ENCODE measurements at regions not wholly inside any gene's neighbourhood (a gene's known extent, or its start where the extent isn't known, plus 50 kb on each side); places are given as distances from the start of the nearest gene placed in this dataset.

DNA sequence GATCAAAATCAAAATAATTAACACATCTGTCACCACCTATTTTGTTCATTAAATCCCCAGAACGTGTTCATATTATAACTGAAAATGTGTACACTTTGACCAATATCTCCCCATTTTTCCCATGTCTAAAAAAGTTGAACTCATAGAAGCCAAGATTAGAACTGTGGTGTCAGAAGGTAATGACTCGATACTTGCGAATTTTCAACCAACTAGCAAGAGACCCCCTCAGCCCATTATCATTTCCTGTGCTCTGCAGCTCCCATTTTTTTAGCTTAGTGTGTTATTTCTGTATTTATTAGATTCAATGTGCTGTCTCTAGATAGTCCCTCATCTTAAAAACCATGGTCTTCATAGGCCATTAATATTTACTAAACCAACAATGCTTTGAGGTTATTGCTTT is 248.7 kb upstream of the PIK3C3 start:
- H3K9me3 ChIP-seq (replicated peaks; ENCODE audit: control insufficient read depth, insufficient read depth, low read length) = no peaks in the 10 kb centered on the region
- H3K4me2 ChIP-seq (ENCODE audit: control insufficient read depth, insufficient read depth) = no peak overlapping the region
- intact Hi-C loops (cut with micrococcal nuclease; ENCODE audit: unreplicated experiment) (no loop called here), in situ Hi-C loops (cut with MboI) (loop anchor here (10.0 kb wide), 1 partner anchor 62 kb away; no protein-coding TSS in a partner anchor)
- H3K9ac ChIP-seq (ENCODE audit: control insufficient read depth, insufficient read depth, low read length) = no peak overlapping the region
- H3K79me2 ChIP-seq (ENCODE audit: control insufficient read depth, insufficient read depth, low read length) = no peaks in the 10 kb centered on the region
- WGBS (ENCODE audit: insufficient coverage, insufficient replicate concordance, low lambda C conversion rate, missing lambda C conversion rate) = 0% methylated on average over 3 of the region's 3 CpGs
- SMC1A ChIA-PET (ENCODE audit: uncharacterized antibody, unreplicated experiment) = no interaction called here
- no peak for DNase-seq (ENCODE audit: low read depth, low spot score)
- POLR2A ChIA-PET = no interaction called here
- no peaks in the 10 kb centered on the region for H4K20me1 ChIP-seq (ENCODE audit: control insufficient read depth, insufficient read depth)
- no peak overlapping the region for H3K27ac ChIP-seq (ENCODE audit: control insufficient read depth, insufficient read depth)
- RAD21 ChIA-PET (ENCODE audit: unreplicated experiment) = no interaction called here
- no peak overlapping the region for H3K4me3 ChIP-seq
- TF ChIP-seq, protein P1, sequence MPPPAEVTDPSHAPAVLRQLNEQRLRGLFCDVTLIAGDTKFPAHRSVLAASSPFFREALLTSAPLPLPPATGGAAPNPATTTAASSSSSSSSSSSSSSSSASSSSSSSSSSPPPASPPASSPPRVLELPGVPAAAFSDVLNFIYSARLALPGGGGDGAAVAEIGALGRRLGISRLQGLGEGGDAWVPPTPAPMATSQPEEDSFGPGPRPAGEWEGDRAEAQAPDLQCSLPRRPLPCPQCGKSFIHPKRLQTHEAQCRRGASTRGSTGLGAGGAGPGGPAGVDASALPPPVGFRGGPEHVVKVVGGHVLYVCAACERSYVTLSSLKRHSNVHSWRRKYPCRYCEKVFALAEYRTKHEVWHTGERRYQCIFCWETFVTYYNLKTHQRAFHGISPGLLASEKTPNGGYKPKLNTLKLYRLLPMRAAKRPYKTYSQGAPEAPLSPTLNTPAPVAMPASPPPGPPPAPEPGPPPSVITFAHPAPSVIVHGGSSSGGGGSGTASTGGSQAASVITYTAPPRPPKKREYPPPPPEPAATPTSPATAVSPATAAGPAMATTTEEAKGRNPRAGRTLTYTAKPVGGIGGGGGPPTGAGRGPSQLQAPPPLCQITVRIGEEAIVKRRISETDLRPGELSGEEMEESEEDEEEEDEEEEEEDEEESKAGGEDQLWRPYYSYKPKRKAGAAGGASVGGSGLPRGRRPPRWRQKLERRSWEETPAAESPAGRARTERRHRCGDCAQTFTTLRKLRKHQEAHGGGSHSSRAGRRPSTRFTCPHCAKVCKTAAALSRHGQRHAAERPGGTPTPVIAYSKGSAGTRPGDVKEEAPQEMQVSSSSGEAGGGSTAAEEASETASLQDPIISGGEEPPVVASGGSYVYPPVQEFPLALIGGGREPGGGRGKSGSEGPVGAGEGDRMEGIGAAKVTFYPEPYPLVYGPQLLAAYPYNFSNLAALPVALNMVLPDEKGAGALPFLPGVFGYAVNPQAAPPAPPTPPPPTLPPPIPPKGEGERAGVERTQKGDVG (CRISPR knock-in tag; IDR thresholded peaks at IDR 0.05) = no peak
- no peak for TF ChIP-seq PAX5 (IDR thresholded peaks at IDR 0.05; ENCODE audit: borderline replicate concordance, low read depth, low read length)
- no peak for TF ChIP-seq CREM (IDR thresholded peaks at IDR 0.05; ENCODE audit: low read depth)
- TF ChIP-seq RBBP5 (conservative IDR thresholded peaks at IDR 0.05) = no peak
- no peak for TF ChIP-seq RAD51 (IDR thresholded peaks at IDR 0.05)
- H3K36me3 ChIP-seq (ENCODE audit: control insufficient read depth in 2 of 2, insufficient read depth in 2 of 2, low read length in 1 of 2) = no peaks in the 10 kb centered on the region
- H2AFZ ChIP-seq (ENCODE audit: control insufficient read depth, low read depth, low read length) = no peak overlapping the region
- FAIRE-seq = no peak
- CTCF ChIA-PET = no interaction called here
- ATAC-seq = no peak
- no TSS peak for BruUV-seq (replicated peaks)
- H3K4me1 ChIP-seq (ENCODE audit: control insufficient read depth, insufficient read depth, low read length) = no peaks in the 10 kb centered on the region
- H3K27me3 ChIP-seq (replicated peaks in 1 of 2; ENCODE audit: control insufficient read depth in 2 of 2, insufficient read depth in 2 of 2, low read length in 1 of 2) = no peaks in the 10 kb centered on the region

All from GM12878 (cell line).